ENCODE measurements at regions not wholly inside any gene's neighbourhood (a gene's known extent, or its start where the extent isn't known, plus 50 kb on each side); places are given as distances from the start of the nearest gene placed in this dataset.

DNA sequence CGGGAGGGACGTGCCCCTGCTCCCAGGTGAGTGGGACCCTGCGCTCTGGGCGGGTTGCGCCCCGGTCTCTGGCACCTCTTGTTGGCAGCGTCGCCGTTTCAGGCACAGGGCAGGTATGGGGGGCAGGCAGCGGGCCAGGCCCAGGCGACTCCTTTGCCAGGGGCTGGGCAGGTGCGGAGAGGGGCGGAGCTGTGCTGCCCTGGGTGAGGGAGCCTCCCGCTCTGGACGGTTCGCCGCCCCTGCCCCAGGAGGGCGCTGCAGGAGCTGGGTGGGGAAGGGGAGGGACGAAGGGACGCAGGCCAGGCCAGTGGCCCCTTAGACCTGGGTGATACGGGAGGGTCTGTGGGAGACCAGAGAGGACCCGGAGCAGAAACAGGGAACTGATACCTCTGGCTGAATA lies 663.9 kb upstream of the DEFB115 start:
- TF ChIP-seq, protein P1, sequence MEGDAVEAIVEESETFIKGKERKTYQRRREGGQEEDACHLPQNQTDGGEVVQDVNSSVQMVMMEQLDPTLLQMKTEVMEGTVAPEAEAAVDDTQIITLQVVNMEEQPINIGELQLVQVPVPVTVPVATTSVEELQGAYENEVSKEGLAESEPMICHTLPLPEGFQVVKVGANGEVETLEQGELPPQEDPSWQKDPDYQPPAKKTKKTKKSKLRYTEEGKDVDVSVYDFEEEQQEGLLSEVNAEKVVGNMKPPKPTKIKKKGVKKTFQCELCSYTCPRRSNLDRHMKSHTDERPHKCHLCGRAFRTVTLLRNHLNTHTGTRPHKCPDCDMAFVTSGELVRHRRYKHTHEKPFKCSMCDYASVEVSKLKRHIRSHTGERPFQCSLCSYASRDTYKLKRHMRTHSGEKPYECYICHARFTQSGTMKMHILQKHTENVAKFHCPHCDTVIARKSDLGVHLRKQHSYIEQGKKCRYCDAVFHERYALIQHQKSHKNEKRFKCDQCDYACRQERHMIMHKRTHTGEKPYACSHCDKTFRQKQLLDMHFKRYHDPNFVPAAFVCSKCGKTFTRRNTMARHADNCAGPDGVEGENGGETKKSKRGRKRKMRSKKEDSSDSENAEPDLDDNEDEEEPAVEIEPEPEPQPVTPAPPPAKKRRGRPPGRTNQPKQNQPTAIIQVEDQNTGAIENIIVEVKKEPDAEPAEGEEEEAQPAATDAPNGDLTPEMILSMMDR (IDR thresholded peaks at IDR 0.05; ENCODE audit: low read length), result no peak
- no peak for TF ChIP-seq EZH2 (IDR thresholded peaks at IDR 0.05; ENCODE audit: borderline replicate concordance, low read length)
